ENCODE measurements at regions not wholly inside any gene's neighbourhood (a gene's known extent, or its start where the extent isn't known, plus 50 kb on each side); places are given as distances from the start of the nearest gene placed in this dataset.

DNA sequence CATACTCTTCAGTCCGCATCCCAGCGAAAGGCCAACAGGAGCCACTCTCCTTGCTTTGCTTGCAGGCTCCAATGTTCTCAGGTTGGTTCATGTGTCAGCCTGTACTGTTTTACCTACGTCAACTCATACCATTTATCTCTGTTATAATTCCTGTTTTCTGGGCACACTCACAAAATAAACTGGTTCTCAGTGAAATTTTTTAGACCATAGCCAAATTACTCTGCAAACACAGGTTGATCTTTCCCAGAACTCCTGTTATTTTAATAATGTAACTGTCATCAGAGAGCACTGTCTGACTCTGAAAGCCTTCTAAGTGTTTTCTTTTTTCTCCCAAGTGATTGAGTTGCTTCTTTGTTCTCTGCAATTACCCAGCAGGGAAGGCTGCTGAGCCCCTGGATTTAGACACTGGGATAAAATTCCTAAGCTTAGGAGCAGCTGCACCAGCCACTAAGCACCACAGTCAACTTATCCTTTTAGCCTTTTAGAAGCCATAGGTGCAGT, 111.6 kb upstream of the PIEZO2 start (continued):
- TF ChIP-seq MAX (IDR thresholded peaks at IDR 0.05) (no peak), JUND (IDR thresholded peaks at IDR 0.05) (no peak), EGR1 (IDR thresholded peaks at IDR 0.05; ENCODE audit: low read depth) (no peak), EZH2 (IDR thresholded peaks at IDR 0.05) (no peak), CEBPB (IDR thresholded peaks at IDR 0.05; ENCODE audit: low read depth) (no peak)

- no peak overlapping the region for H3K4me2 ChIP-seq (ENCODE audit: low read length)
- intact Hi-C loops (cut with micrococcal nuclease), result no loop called here
- no peaks in the 10 kb centered on the region for H3K79me2 ChIP-seq (ENCODE audit: insufficient read depth, low read length)
- DNase-seq (ENCODE audit: low read depth, low spot score) (no peak), ATAC-seq (no peak)
- no peak overlapping the region for H2AFZ ChIP-seq (ENCODE audit: low read depth, low read length, poor library complexity, severe bottlenecking)
- H3K4me1 ChIP-seq (ENCODE audit: control insufficient read depth in 1 of 2, insufficient read depth in 2 of 2, low read length in 2 of 2), result no peaks in the 10 kb centered on the region
- no peaks in the 10 kb centered on the region for H3K9me2 ChIP-seq (ENCODE audit: insufficient read depth)
- ChIA-PET CTCF (no interaction called here), POLR2A (no interaction called here), RAD21 (ENCODE audit: low non-redundant PET in 1 of 2, low total read pairs in 2 of 2, uncharacterized antibody in 2 of 2, unreplicated experiment in 2 of 2) (no interaction called here)
- H4K20me1 ChIP-seq (ENCODE audit: insufficient read depth), result no peaks in the 10 kb centered on the region
- no peak overlapping the region for H3K27ac ChIP-seq (ENCODE audit: low read depth, low read length)
- no TSS peak for BruUV-seq (replicated peaks)
- H3K36me3 ChIP-seq (ENCODE audit: control insufficient read depth in 1 of 2, insufficient read depth in 2 of 2, low read length in 2 of 2), result no peaks in the 10 kb centered on the region
- H3K9me3 ChIP-seq (ENCODE audit: control insufficient read depth in 1 of 2, insufficient read depth in 1 of 2, low read depth in 1 of 2, low read length in 2 of 2), result no peaks in the 10 kb centered on the region
- H3K4me3 ChIP-seq (replicated peaks in 1 of 2; ENCODE audit: low read depth in 1 of 2, low read length in 2 of 2), result no peak overlapping the region
- no peak for TF ChIP-seq POLR2AphosphoS5 (IDR thresholded peaks at IDR 0.05; ENCODE audit: low read depth, low read length)
- TF ChIP-seq SRF (IDR thresholded peaks at IDR 0.05; ENCODE audit: low read depth), result no peak
- no peak for TF ChIP-seq EZH2 (IDR thresholded peaks at IDR 0.05)
- no peaks in the 10 kb centered on the region; the same call in 1 of the 2 replicates for H3K27me3 ChIP-seq (ENCODE audit: insufficient read depth, low read length)
- no peak overlapping the region for H3K9ac ChIP-seq (ENCODE audit: low read length)
These were observed 110.2 kb upstream of the PIEZO2 start for GRCh38 chr18:11259469-11260150.

DNA sequence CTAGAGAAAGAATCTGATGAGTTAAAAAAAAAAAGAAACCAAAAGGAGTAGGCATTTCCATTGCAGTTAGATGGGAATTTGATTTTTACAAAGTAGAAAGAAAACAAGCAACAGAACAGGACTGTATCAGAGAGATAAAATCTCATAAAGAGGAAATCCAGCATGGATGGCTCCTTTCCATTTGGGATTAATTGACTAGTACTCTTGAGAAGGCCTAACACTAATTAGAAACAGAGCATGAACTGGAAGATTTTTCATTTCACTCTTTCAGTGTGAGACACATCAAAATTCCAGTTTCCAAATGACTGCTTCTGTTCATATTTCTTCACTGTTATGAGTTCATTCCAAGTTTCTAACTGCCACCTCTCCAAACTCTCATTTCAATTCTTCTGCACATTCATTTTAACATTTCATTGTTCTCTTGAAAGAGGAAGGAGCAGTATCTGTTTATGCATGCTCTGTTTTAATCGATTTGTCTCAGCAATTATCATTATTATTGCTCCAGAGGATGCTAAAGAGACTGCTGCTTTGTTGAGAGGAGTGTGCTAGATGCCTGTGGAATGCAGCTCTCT, 108.8 kb upstream of the PIEZO2 start:
- BruUV-seq (replicated peaks), result no TSS peak
- POLR2A ChIA-PET, result no interaction called here
- intact Hi-C loops (cut with micrococcal nuclease), result no loop called here
- no peak for TF ChIP-seq ZNF274 (IDR thresholded peaks at IDR 0.05; ENCODE audit: low read depth, low read length)
- no peak for TF ChIP-seq CEBPB (IDR thresholded peaks at IDR 0.05; ENCODE audit: low read depth)
- no peak for TF ChIP-seq SIN3A (IDR thresholded peaks at IDR 0.05; ENCODE audit: low read depth)
- no peak for TF ChIP-seq SP1 (IDR thresholded peaks at IDR 0.05; ENCODE audit: low read depth)
- TF ChIP-seq MAX (IDR thresholded peaks at IDR 0.05), result no peak
- TF ChIP-seq CBX3 (IDR thresholded peaks at IDR 0.05; ENCODE audit: low read depth), result no peak
- no peak for TF ChIP-seq POLR2AphosphoS5 (IDR thresholded peaks at IDR 0.05; ENCODE audit: low read depth, low read length)
- no peak for TF ChIP-seq JUND (IDR thresholded peaks at IDR 0.05)
- TF ChIP-seq RAD21 (IDR thresholded peaks at IDR 0.05; ENCODE audit: low read depth), result no peak
- TF ChIP-seq REST (IDR thresholded peaks at IDR 0.05; ENCODE audit: low read depth), result no peak
- no peak for TF ChIP-seq EZH2phosphoT487 (IDR thresholded peaks at IDR 0.05; ENCODE audit: borderline replicate concordance)

More for the DNA sequence above, 108.8 kb upstream of the PIEZO2 start:
- H3K27me3 ChIP-seq (ENCODE audit: insufficient read depth, low read length), result no peaks in the 10 kb centered on the region; the same call in 1 of the 2 replicates
- H3K9me3 ChIP-seq (ENCODE audit: control insufficient read depth in 1 of 2, insufficient read depth in 1 of 2, low read depth in 1 of 2, low read length in 2 of 2), result no peaks in the 10 kb centered on the region
- DNase-seq (ENCODE audit: low read depth, low spot score) (no peak), ATAC-seq (no peak)
- H3K27ac ChIP-seq (ENCODE audit: low read depth, low read length), result no peak overlapping the region
- no peak overlapping the region for H3K9ac ChIP-seq (ENCODE audit: low read length)
- no peak overlapping the region for H3K4me2 ChIP-seq (ENCODE audit: low read length)
- no peaks in the 10 kb centered on the region for H3K36me3 ChIP-seq (ENCODE audit: control insufficient read depth in 1 of 2, insufficient read depth in 2 of 2, low read length in 2 of 2)
- H3K79me2 ChIP-seq (ENCODE audit: insufficient read depth, low read length), result no peaks in the 10 kb centered on the region
- ChIA-PET RAD21 (ENCODE audit: low non-redundant PET in 1 of 2, low total read pairs in 2 of 2, uncharacterized antibody in 2 of 2, unreplicated experiment in 2 of 2) (no interaction called here), CTCF (no interaction called here)
- H3K4me3 ChIP-seq (replicated peaks in 1 of 2; ENCODE audit: low read depth in 1 of 2, low read length in 2 of 2), result no peak overlapping the region
- H3K4me1 ChIP-seq (ENCODE audit: control insufficient read depth in 1 of 2, insufficient read depth in 2 of 2, low read length in 2 of 2), result no peaks in the 10 kb centered on the region
- H3K9me2 ChIP-seq (ENCODE audit: insufficient read depth), result no peaks in the 10 kb centered on the region
- no peaks in the 10 kb centered on the region for H4K20me1 ChIP-seq (ENCODE audit: insufficient read depth)
- no peak overlapping the region for H2AFZ ChIP-seq (ENCODE audit: low read depth, low read length, poor library complexity, severe bottlenecking)

All from HCT116 (cell line).